OCI-LY7 (cell line): ENCODE measurements at regions not wholly inside any gene's neighbourhood (a gene's known extent, or its start where the extent isn't known, plus 50 kb on each side); places are given as distances from the start of the nearest gene placed in this dataset.

Experiments
- BruUV-seq: library from RNA; stranded (reverse); fragments of 400-500 nt; replicated peaks from 2 replicates; lab custom pipeline; 2021; lab: Mats Ljungman, UMichigan
- CTCF ChIA-PET: fragments of 300-600 bp; sonication (Branson Sonifier 250); formaldehyde crosslinking; loops from one replicate; lab custom pipeline; 2022; ENCODE audit warnings: antibody characterized with exemption; ENCODE audit not compliant: unreplicated experiment; lab: Charles Lee
- POLR2A ChIA-PET: fragments of 300-600 bp; sonication (Branson Sonifier 250); formaldehyde crosslinking; loops from one replicate; lab custom pipeline; 2022; ENCODE audit warnings: antibody characterized with exemption; lab: Charles Lee
- DNase-seq: peaks from one replicate; pipeline ENCODE4 v3.0.0-alpha.2; 2015; ENCODE audit warnings: low spot score
- H2AFZ ChIP-seq: fragments of 200-600 bp; sonication (generic), shearing (Covaris generic); 2 replicates; pipeline ENCODE4 v1.6.1; 2014; ENCODE audit warnings: mild to moderate bottlenecking, antibody characterized with exemption, low read length, moderate library complexity
- H3K27ac ChIP-seq: fragments of 200-600 bp; sonication (generic); 2 replicates; pipeline ENCODE4 v1.5.1; 2014; ENCODE audit warnings: mixed run types, low read depth, mild to moderate bottlenecking, moderate library complexity, low read length, inconsistent platforms; ENCODE audit not compliant: poor library complexity, severe bottlenecking
- H3K36me3 ChIP-seq: fragments of 200-600 bp; sonication (generic); 2 replicates; pipeline ENCODE4 v1.6.1; 2014; ENCODE audit warnings: mild to moderate bottlenecking, antibody characterized with exemption, low read length, moderate library complexity, mixed read lengths; ENCODE audit not compliant: insufficient read depth
- H3K4me1 ChIP-seq: fragments of 200-600 bp; sonication (generic); 2 replicates; pipeline ENCODE4 v1.5.1; 2014; ENCODE audit warnings: mild to moderate bottlenecking, low read length; ENCODE audit not compliant: insufficient read depth, poor library complexity, severe bottlenecking
- H3K4me2 ChIP-seq: fragments of 200-600 bp; sonication (generic); 2 replicates; pipeline ENCODE4 v1.6.1; 2014; ENCODE audit warnings: mild to moderate bottlenecking, low read length
- H3K4me3 ChIP-seq: fragments of 200-600 bp; sonication (generic); 2 replicates; pipeline ENCODE4 v1.5.1; 2014; ENCODE audit warnings: mild to moderate bottlenecking, low read depth, low read length; ENCODE audit not compliant: poor library complexity, severe bottlenecking
- H3K79me2 ChIP-seq: fragments of 200-600 bp; sonication (generic); 2 replicates; pipeline ENCODE4 v1.6.1; 2016; ENCODE audit warnings: low read depth, mild to moderate bottlenecking, low read length, moderate library complexity, mixed read lengths; ENCODE audit not compliant: insufficient read depth
- H3K9me2 ChIP-seq: fragments of 200-600 bp; sonication (generic); 2 replicates; pipeline ENCODE4 v1.6.1; 2016; ENCODE audit warnings: mild to moderate bottlenecking, low read length, mixed read lengths; ENCODE audit not compliant: insufficient read depth
- H3K9me3 ChIP-seq: fragments of 200-600 bp; sonication (generic); 2 replicates; pipeline ENCODE4 v1.6.1; 2014; ENCODE audit warnings: mild to moderate bottlenecking, mixed run types, low read length, mixed read lengths
- H4K20me1 ChIP-seq: fragments of 200-600 bp; sonication (generic); 2 replicates; pipeline ENCODE4 v1.6.1; 2014; ENCODE audit warnings: mild to moderate bottlenecking, antibody characterized with exemption, low read length, moderate library complexity, mixed read lengths; ENCODE audit not compliant: insufficient read depth
- CTCF ChIP-seq: fragments of 200-600 bp; sonication (generic); conservative IDR thresholded peaks from 2 replicates; pipeline ENCODE4 v1.5.1; 2014; ENCODE audit warnings: mild to moderate bottlenecking, antibody characterized with exemption, low read length, moderate library complexity, mixed read lengths
- EZH2phosphoT487 ChIP-seq: fragments of 200-600 bp; sonication (generic); IDR thresholded peaks from 2 replicates; pipeline ENCODE4 v1.6.1; 2018; ENCODE audit warnings: low read depth, borderline replicate concordance, mild to moderate bottlenecking, mixed run types, antibody characterized with exemption, low read length, moderate library complexity, mixed read lengths
- intact Hi-C: fragments of 100-400 bp; cut with micrococcal nuclease; formaldehyde crosslinking; loops from one replicate; pipeline ENCODE4 v1.10.0; 2022; ENCODE audit not compliant: unreplicated experiment

DNA sequence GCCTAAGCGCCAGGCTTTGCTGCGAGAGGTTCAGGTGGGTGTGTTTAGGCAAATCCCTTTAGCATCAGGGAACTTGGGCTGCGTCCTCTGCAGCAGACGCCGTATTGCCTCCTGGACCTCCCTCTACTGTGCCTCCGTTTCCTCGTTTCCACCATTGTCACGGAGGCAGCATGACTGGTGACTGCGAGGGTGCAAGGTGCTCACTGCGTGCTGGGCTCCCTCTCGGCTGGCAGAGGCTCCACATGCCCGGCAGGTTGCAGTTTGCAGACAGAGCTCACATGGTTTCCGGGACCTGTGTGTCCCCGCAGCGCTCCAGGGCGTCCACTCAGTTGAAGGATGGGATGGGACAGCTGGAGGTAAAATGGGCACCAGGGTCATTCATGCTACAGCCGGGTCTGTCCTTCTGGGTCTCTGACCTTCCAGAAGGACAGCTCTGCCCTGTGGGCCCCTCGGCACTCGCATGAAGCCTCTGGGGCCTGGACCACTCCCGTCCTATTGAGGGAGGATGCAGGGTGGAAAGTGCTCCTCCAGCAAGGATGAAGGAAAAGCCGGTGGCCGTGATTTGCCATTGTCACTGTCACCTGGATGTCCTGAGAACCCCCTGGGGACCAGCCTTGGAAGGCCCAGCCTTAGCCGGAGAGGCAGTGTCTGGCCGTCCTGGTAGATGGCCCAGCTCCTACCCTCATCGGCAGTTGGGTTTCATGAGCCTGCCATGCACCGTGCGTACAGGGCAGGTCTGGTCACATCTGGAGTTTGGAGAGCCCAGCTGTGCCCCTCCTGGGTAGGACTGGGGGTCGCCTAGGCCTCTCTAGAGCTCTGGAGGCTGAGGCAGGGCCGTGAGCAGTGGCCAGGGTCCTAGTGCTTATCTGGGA lies 146.5 kb downstream of the KIF26A start:
- Histone ChIP-seq H3K27ac (no peak overlapping the region), H3K9me2 (no peaks in the 10 kb centered on the region), H3K4me1 (no peaks in the 10 kb centered on the region), H3K4me2 (no peak overlapping the region), H4K20me1 (no peaks in the 10 kb centered on the region), H3K4me3 (no peak overlapping the region), H3K36me3 (no peaks in the 10 kb centered on the region), H3K79me2 (no peaks in the 10 kb centered on the region), H3K9me3 (no peaks in the 10 kb centered on the region), H2AFZ (no peak overlapping the region)
- ChIA-PET POLR2A (no interaction called here), CTCF (no interaction called here)
- TF ChIP-seq CTCF: no peak
- TF ChIP-seq EZH2phosphoT487: no peak
- no TSS peak for BruUV-seq
- intact Hi-C loops: no loop called here
- DNase-seq: no peak

GRCh38 chr14:104285508-104285840 lies 147.1 kb downstream of the KIF26A start:
- Histone ChIP-seq H3K4me3 (no peak overlapping the region), H3K36me3 (no peaks in the 10 kb centered on the region), H3K27ac (no peak overlapping the region), H3K9me3 (no peaks in the 10 kb centered on the region), H3K4me1 (no peaks in the 10 kb centered on the region), H3K79me2 (no peaks in the 10 kb centered on the region), H3K9me2 (no peaks in the 10 kb centered on the region), H4K20me1 (no peaks in the 10 kb centered on the region), H3K4me2 (no peak overlapping the region), H2AFZ (no peak overlapping the region)
- no peak for DNase-seq
- intact Hi-C loops: no loop called here
- TF ChIP-seq CTCF (no peak), EZH2phosphoT487 (no peak)
- BruUV-seq: no TSS peak
- ChIA-PET CTCF (no interaction called here), POLR2A (no interaction called here)

GRCh38 chr14:104286086-104286485 lies 147.7 kb downstream of the KIF26A start:
- H4K20me1 ChIP-seq: no peaks in the 10 kb centered on the region
- intact Hi-C loops: no loop called here
- no peak overlapping the region for H3K4me2 ChIP-seq
- no peak for DNase-seq
- no peak for TF ChIP-seq CTCF
- TF ChIP-seq EZH2phosphoT487: no peak
- no peaks in the 10 kb centered on the region for H3K9me2 ChIP-seq
- ChIA-PET CTCF (no interaction called here), POLR2A (no interaction called here)
- no peaks in the 10 kb centered on the region for H3K36me3 ChIP-seq
- H2AFZ ChIP-seq: no peak overlapping the region
- H3K79me2 ChIP-seq: no peaks in the 10 kb centered on the region
- H3K4me1 ChIP-seq: no peaks in the 10 kb centered on the region
- H3K4me3 ChIP-seq: no peak overlapping the region
- H3K9me3 ChIP-seq: no peaks in the 10 kb centered on the region
- no peak overlapping the region for H3K27ac ChIP-seq
- BruUV-seq: no TSS peak
